Right renal cortex interstitium (tissue), 3 donors: ENCODE measurements at regions not wholly inside any gene's neighbourhood (a gene's known extent, or its start where the extent isn't known, plus 50 kb on each side); places are given as distances from the start of the nearest gene placed in this dataset.

Source experiments
- DNase-seq, 3 donors: peaks; one replicate each; pipeline ENCODE4 v3.0.0-alpha.2; 2013; ENCODE audit warnings: low read depth in 3 of 3, low spot score in 2 of 3

DNA sequence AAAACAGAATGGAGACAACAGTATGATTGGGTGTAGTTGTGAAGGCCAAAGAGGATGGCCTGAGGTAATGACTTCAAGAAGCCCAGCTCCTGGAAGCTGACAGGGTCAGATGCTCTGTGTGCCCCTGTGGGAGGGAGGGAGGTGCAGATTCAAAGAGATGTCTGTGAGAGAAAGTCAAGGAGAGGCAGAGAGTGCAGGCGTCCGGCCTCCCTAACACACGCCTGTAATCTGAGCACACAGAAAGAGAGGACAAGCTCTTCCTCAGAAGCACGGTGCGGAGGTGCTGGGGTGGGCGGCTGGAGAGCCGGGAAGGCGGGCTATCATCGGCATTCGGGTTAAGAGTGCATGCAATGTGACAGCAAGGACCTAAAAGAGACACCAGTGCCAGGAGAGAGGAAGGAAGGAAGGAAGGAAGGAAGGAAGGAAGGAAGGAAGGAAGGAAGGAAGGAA is 238.2 kb upstream of the HES1 start:
- DNase-seq: no peak

DNA sequence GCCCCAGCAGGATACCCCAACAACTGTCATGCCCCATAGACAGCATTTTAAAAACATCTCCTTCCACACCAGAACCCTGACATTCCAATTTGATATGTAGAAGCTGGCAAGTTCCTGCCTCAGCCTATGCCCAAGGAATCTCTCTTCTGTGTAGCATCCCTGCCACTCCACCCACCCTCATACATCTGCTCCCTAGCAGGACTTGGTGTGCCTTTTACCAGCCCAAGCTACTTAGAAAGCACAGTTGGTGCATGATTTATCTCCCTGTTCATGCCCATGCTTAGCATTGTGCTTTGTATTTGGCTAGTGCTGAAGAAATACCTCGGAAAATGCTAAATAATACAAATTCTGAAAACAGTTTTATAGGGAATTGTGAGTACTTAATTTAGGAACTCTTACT is 236.9 kb upstream of the HES1 start:
- no peak for DNase-seq

DNA sequence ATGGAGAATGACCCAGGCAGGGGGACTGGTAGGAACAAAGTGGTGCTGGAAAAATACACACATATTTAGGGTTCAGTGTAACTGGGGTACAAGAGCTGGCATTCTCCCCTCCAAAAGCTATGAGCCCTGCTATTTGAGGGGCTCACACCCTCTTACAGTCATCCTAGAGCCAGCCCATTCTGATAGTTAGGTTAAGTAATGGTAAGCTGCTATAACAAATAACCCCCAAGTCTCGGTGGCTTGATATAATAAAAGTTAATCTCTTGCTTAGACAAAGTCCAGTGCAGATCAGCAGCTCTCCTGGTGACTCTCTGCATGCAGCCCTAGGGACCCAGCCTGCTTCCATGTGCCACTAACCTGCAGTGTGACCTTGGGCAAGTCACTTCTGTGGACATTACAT is 234.9 kb upstream of the HES1 start:
- DNase-seq: no peak

- no peak for DNase-seq
These were observed 233.1 kb upstream of the HES1 start for GRCh38 chr3:193902607-193903511.

DNA sequence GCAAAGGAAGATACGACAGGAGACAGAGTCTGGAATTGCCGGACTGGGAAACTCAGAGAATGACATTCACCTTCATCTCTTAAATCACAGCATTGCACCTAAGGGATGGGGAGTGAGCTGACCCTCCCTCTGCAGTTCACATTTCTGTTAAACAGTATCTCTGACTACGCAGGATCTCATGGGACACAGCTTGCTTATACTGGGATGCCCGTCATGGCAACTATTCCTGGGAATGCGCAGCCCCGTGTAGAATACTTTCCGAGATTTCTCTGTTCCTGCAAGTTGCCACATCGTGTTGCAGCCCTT is 232.5 kb upstream of the HES1 start:
- DNase-seq: no peak

DNA sequence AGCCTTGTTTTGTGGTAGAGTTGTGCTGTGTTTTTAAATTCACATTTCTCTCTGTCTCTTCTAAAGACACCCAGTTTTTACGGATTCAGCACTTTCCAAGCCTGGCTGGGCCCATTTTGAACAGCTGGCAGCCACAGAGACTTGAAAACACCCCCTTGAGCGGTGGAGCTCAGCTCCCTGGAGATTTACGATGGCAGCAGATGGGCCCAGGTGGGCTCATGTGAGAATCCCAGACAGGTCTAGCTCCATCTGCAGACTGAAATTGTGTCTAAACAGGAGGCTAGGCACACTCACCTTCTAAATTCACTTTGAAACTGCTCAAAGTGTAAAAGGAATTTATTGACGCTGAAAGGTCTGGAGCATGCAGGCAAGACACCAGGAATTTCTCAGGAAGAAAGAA is 232.0 kb upstream of the HES1 start:
- no peak for DNase-seq

DNA sequence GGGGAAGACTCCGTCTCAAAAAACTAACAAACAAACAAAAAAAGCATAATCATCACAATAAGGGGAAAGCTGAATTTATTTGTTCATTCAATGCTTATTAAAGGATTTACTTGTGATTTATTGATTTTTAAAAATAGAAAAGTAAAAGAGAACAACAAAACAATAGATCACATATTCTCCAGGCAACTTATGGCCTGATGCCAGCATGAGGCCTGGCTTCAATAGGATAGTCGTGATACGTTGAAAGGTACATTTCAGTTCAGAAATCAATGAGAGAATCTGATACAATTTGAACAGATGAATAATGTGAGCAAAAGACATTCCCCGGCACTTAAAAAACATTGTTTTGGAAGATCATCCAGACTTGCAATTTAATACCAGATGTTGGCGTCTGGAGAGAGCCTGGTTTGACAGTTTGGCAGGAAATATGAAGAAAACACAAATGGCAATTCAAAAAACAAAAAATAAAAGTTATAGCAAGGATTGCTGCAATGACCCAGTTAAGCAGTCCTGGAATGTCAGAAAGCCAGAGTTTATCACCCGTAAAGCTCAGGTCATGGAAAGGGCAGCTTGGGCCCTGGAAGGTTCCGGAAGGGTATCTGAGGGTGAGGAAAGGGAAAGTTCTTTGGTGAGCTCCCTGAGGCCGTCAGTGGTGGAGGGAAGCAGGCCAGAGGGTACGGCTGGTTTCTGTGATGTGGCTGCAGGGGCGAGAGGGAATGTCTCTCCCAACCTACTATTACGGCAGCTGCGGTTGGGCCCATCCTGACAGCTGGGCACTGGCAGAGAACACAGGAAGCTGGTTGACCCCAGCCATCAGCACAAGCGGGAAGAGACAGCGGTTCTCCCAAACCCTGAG is 230.2 kb upstream of the HES1 start:
- DNase-seq: no peak

GRCh38 chr3:193906849-193907410 is 229.0 kb upstream of the HES1 start:
- no peak for DNase-seq

DNA sequence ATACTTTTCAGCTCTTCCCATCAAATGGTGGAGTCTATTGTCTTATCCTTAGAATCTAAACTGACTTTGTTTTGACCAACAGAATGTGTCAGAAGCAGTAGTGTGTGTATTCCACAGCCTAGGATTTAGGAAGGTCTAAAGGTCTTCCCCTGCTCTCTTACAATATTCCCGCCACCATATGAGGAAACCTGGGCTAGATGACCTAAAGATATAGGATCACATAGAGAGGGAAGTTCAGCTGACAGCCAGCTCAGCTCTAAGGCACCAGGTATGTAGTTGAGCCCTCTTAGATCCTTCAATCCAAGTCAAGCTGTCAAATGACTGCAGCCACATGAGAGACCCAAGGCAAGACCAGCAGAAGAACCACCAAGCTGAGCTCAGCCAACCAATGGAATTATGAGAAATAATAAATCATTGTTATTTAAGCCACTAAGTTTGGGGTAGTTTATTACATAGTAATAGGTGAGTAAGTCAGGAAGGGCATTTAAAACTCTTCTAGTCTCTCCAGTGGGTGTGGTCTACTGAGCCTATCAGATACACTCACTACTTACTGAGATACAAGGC is 227.7 kb upstream of the HES1 start:
- no peak for DNase-seq

DNA sequence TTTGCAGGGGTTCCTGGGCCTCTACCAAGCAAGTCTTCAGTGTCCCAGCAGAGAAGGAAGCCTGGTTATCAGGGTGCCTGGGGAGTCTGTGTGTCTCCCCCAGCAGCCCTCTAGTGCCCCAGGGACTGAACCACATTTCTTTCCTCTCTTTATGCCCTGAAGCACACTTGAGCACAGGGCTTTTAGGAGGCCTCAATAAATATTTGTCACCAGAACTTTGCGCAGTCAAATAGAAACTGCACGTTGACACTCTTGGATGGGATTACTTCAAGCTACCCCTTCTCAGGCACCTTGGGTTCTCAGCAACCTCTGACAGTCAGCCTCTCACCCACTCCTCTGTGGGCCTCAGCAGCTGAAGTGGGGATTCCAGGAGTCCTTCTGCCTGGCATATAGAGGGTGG is 226.6 kb upstream of the HES1 start:
- DNase-seq: no peak

DNA sequence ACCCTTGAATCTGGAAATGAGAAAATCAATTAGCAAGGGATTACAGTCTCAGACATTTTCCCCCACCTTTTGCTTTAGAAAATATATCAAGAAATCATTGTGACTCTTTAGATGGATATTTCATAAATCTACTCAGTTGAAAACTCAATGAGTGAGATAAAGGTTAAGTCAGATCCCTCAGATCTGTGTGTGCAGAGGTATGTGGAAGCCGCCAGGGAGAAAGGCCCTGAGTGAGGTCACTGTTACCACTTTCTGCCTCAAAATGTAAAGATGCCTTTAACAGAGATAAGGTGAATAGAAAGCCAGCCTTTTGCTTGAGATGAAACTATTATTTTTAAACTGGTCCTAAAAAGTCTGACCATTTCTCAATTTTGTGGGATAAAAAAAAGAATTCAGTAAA is 225.6 kb upstream of the HES1 start:
- no peak for DNase-seq

DNA sequence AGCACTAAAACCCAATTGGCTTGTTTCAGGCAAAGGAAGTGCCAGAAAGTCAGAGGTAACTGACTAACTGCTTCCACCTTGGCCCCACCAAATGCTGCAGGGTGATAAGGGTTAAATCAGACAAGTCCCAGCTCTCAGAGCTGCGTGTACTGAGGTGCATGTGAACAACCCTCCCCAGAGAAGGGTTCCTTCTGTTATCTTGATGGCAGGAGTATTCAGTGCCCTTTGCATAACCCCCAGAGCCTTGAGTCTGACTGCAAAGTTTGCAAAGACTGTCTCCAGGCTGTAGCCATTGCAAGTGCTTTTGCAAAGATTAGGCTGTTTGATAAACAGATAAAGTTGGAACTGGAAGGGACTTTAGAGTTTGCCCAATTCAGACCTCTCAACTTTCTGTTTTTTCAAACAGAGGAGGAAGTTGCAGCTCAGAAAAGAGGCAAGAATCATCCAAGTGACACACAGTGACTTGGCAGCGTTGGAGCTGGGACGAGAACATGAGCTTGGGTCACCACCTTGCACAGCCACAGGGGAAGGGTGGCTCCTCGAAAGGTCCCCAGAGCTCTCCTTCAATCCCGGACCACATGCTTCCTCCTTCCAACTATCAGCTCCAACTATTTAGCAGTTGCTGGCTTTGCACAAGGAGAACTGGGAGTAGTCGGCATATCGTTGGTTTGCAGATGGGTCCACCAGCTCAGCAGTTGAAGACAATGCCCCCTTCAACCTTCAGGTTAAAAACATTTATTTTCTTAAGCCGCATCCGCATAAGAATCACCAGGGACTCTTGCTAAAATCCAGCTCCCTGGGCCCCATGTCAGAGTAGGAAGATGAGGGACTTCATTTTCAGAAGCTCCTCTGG is 224.8 kb upstream of the HES1 start:
- DNase-seq: no peak

- DNase-seq: no peak
These were observed 224.1 kb upstream of the HES1 start for GRCh38 chr3:193911784-193912340.

GRCh38 chr3:193912621-193913178 is 223.2 kb upstream of the HES1 start:
- no peak for DNase-seq

DNA sequence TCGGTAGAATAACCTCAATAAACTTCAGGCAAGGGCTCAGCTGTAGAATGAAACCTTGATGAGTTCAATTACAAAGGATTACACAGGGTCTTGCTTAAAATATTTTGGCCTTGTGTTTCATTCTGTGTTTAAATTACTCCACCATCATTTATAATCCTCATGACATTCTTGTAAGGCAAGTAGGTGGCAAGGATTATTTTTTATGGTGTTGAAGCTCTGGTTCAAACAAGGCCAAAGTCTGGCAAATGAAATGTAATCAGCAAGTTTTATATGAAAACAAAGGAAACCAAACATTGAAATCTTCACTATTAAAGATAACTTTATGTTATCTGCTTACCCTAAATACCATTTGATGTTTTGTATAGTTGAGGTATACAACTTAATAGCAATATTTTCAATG is 221.3 kb upstream of the HES1 start:
- no peak for DNase-seq

GRCh38 chr3:193915099-193915498 is 220.8 kb upstream of the HES1 start:
- no peak for DNase-seq

- DNase-seq: no peak
These were observed 220.3 kb upstream of the HES1 start for GRCh38 chr3:193915613-193916012.

- no peak for DNase-seq
These were observed 218.8 kb upstream of the HES1 start for GRCh38 chr3:193917158-193917557.

- no peak for DNase-seq
These were observed 214.5 kb upstream of the HES1 start for GRCh38 chr3:193921465-193921864.
